WTC11 (cell line): ENCODE measurements at regions not wholly inside any gene's neighbourhood (a gene's known extent, or its start where the extent isn't known, plus 50 kb on each side); places are given as distances from the start of the nearest gene placed in this dataset.

Source experiments
- ATAC-seq: fragments of 200-7000 bp; cut with Tn5 transposase; 2 replicates; pipeline ENCODE4 v1.10.0; 2021; ENCODE audit warnings: mild to moderate bottlenecking, moderate library complexity
- CTCF ChIA-PET: fragments of 300-600 bp; sonication (Branson Sonifier 250); formaldehyde crosslinking; loops from one replicate; lab custom pipeline; 2021; ENCODE audit warnings: antibody characterized with exemption; lab: Charles Lee
- POLR2A ChIA-PET: fragments of 350-600 bp; sonication (Branson Sonifier 250); formaldehyde crosslinking; loops from one replicate; lab custom pipeline; 2021; ENCODE audit warnings: antibody characterized with exemption; lab: Charles Lee
- DNase-seq: peaks from one replicate; pipeline ENCODE4 v3.0.0; 2021; ENCODE audit warnings: low spot score
- H3K27ac Mint-ChIP-seq: 2 replicates; pipeline ENCODE4 v1.8.0; 2021; ENCODE audit warnings: mixed read lengths
- H3K27me3 Mint-ChIP-seq: 2 replicates; pipeline ENCODE4 v1.8.0; 2021; ENCODE audit warnings: low read depth, mild to moderate bottlenecking, moderate library complexity, mixed read lengths
- H3K36me3 Mint-ChIP-seq: 2 replicates; pipeline ENCODE4 v1.8.0; 2021; ENCODE audit warnings: mixed read lengths
- H3K4me1 Mint-ChIP-seq: 2 replicates; pipeline ENCODE4 v1.8.0; 2022; ENCODE audit warnings: mixed read lengths
- H3K4me3 Mint-ChIP-seq: 2 replicates; pipeline ENCODE4 v1.8.0; 2021; ENCODE audit warnings: mild to moderate bottlenecking, moderate library complexity, mixed read lengths
- H3K9me3 Mint-ChIP-seq: 2 replicates; pipeline ENCODE4 v1.8.0; 2021; ENCODE audit warnings: mixed read lengths
- ESRRA ChIP-seq: sonication (generic); formaldehyde crosslinking; IDR thresholded peaks from 2 replicates; pipeline ENCODE4 v1.8.1; 2022; ENCODE audit warnings: mild to moderate bottlenecking, missing genetic modification reagents, borderline replicate concordance
- GABPB1 ChIP-seq: sonication (generic); formaldehyde crosslinking; IDR thresholded peaks from 2 replicates; pipeline ENCODE4 v1.8.1; 2023; ENCODE audit warnings: mild to moderate bottlenecking, missing genetic modification reagents
- IRF2 ChIP-seq: sonication (generic); formaldehyde crosslinking; IDR thresholded peaks from 2 replicates; pipeline ENCODE4 v1.8.0; 2022; ENCODE audit warnings: low read depth, missing genetic modification reagents, borderline replicate concordance
- ZNF219 ChIP-seq: sonication (generic); formaldehyde crosslinking; IDR thresholded peaks from 2 replicates; pipeline ENCODE4 v1.8.0; 2023; ENCODE audit warnings: missing genetic modification reagents, mild to moderate bottlenecking, borderline replicate concordance
- ZNF232 ChIP-seq: sonication (generic); formaldehyde crosslinking; IDR thresholded peaks from 2 replicates; pipeline ENCODE4 v1.8.0; 2022; ENCODE audit warnings: mild to moderate bottlenecking, missing genetic modification reagents
- TF ChIP-seq, protein P1 (sequence below): sonication (generic); formaldehyde crosslinking; IDR thresholded peaks from 2 replicates; pipeline ENCODE4 v1.8.0; 2022; ENCODE audit warnings: missing genetic modification reagents
- TF ChIP-seq, protein P2 (sequence below): fragments of 250-450 bp; sonication (Bioruptor Pico); IDR thresholded peaks from 2 replicates; pipeline ENCODE4 v1.9.0; 2021; ENCODE audit warnings: mild to moderate bottlenecking
- TF ChIP-seq, protein P3 (sequence below): sonication (generic); formaldehyde crosslinking; IDR thresholded peaks from 2 replicates; pipeline ENCODE4 v1.8.1; 2023; ENCODE audit warnings: mild to moderate bottlenecking, missing genetic modification reagents
- TF ChIP-seq, protein P4 (sequence below): sonication (generic); formaldehyde crosslinking; IDR thresholded peaks from 2 replicates; pipeline ENCODE4 v1.8.1; 2023; ENCODE audit warnings: mild to moderate bottlenecking, missing genetic modification reagents, borderline replicate concordance
- TF ChIP-seq, protein P5 (sequence below): fragments of 200-600 bp; IDR thresholded peaks from 2 replicates; pipeline ENCODE4 v1.8.0; 2022; ENCODE audit warnings: antibody characterized with exemption
- TF ChIP-seq, protein P6 (sequence below): fragments of 250-450 bp; sonication (Bioruptor Pico); IDR thresholded peaks from 2 replicates; pipeline ENCODE4 v1.8.0; 2021; ENCODE audit warnings: mild to moderate bottlenecking

DNA sequence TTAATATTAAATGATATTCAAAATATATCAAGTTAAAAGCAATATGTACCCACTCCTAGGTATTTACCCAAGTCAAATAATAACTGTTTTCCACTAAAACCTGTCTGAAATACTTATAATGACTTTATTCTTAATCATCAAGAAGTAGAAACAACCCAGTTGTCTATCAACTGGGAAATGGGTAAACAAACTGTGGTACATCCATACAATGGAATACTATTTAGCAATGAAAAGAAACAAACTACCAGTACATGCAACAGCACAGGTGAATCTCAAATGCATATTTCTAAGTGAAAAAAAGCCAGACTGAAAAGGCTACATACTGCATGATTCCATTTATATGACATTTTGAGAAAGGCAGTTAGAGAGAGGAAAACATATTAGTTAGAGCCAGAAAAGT is 559.9 kb downstream of the MBD2 start (continued):
- TF ChIP-seq, protein P1, sequence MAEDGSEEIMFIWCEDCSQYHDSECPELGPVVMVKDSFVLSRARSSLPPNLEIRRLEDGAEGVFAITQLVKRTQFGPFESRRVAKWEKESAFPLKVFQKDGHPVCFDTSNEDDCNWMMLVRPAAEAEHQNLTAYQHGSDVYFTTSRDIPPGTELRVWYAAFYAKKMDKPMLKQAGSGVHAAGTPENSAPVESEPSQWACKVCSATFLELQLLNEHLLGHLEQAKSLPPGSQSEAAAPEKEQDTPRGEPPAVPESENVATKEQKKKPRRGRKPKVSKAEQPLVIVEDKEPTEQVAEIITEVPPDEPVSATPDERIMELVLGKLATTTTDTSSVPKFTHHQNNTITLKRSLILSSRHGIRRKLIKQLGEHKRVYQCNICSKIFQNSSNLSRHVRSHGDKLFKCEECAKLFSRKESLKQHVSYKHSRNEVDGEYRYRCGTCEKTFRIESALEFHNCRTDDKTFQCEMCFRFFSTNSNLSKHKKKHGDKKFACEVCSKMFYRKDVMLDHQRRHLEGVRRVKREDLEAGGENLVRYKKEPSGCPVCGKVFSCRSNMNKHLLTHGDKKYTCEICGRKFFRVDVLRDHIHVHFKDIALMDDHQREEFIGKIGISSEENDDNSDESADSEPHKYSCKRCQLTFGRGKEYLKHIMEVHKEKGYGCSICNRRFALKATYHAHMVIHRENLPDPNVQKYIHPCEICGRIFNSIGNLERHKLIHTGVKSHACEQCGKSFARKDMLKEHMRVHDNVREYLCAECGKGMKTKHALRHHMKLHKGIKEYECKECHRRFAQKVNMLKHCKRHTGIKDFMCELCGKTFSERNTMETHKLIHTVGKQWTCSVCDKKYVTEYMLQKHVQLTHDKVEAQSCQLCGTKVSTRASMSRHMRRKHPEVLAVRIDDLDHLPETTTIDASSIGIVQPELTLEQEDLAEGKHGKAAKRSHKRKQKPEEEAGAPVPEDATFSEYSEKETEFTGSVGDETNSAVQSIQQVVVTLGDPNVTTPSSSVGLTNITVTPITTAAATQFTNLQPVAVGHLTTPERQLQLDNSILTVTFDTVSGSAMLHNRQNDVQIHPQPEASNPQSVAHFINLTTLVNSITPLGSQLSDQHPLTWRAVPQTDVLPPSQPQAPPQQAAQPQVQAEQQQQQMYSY: no peak
- TF ChIP-seq GABPB1 (CRISPR knock-in tag): no peak
- TF ChIP-seq, protein P2, sequence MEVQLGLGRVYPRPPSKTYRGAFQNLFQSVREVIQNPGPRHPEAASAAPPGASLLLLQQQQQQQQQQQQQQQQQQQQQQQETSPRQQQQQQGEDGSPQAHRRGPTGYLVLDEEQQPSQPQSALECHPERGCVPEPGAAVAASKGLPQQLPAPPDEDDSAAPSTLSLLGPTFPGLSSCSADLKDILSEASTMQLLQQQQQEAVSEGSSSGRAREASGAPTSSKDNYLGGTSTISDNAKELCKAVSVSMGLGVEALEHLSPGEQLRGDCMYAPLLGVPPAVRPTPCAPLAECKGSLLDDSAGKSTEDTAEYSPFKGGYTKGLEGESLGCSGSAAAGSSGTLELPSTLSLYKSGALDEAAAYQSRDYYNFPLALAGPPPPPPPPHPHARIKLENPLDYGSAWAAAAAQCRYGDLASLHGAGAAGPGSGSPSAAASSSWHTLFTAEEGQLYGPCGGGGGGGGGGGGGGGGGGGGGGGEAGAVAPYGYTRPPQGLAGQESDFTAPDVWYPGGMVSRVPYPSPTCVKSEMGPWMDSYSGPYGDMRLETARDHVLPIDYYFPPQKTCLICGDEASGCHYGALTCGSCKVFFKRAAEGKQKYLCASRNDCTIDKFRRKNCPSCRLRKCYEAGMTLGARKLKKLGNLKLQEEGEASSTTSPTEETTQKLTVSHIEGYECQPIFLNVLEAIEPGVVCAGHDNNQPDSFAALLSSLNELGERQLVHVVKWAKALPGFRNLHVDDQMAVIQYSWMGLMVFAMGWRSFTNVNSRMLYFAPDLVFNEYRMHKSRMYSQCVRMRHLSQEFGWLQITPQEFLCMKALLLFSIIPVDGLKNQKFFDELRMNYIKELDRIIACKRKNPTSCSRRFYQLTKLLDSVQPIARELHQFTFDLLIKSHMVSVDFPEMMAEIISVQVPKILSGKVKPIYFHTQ (CRISPR knock-in tag): no peak

DNA sequence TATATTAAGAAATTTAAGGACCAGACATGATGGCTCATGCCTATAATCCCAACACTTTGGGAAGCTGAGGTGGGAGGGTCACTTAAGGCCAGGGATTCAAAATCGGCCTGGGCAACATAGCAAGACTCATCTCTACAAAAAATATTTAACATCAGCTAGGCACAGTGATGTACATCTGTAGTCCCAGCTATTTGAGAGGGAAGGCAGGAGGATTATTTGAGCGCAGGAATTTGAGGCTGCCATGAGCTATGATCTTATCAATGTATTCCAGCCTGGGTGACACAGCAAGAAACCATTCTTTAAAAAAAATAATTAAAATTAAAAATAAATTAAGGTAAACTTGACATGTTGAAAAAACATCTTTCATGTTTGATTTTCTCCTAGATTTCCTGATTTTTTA is 564.2 kb downstream of the MBD2 start:
- DNase-seq: no peak
- no peak overlapping the region for H3K4me3 Mint-ChIP-seq
- no peak overlapping the region for H3K27ac Mint-ChIP-seq
- no peak for ATAC-seq
- ChIA-PET POLR2A (no interaction called here), CTCF (no interaction called here)
- no peaks in the 10 kb centered on the region for H3K27me3 Mint-ChIP-seq
- peaks cover 26% of the 10 kb centered on the region for H3K36me3 Mint-ChIP-seq
- peaks cover 54% of the 10 kb centered on the region for H3K9me3 Mint-ChIP-seq
- TF ChIP-seq ZNF232 (CRISPR knock-in tag) (no peak), ZNF219 (CRISPR knock-in tag) (no peak), ESRRA (no peak)
- TF ChIP-seq, protein P3, sequence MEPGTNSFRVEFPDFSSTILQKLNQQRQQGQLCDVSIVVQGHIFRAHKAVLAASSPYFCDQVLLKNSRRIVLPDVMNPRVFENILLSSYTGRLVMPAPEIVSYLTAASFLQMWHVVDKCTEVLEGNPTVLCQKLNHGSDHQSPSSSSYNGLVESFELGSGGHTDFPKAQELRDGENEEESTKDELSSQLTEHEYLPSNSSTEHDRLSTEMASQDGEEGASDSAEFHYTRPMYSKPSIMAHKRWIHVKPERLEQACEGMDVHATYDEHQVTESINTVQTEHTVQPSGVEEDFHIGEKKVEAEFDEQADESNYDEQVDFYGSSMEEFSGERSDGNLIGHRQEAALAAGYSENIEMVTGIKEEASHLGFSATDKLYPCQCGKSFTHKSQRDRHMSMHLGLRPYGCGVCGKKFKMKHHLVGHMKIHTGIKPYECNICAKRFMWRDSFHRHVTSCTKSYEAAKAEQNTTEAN (CRISPR knock-in tag): no peak
- TF ChIP-seq, protein P4, sequence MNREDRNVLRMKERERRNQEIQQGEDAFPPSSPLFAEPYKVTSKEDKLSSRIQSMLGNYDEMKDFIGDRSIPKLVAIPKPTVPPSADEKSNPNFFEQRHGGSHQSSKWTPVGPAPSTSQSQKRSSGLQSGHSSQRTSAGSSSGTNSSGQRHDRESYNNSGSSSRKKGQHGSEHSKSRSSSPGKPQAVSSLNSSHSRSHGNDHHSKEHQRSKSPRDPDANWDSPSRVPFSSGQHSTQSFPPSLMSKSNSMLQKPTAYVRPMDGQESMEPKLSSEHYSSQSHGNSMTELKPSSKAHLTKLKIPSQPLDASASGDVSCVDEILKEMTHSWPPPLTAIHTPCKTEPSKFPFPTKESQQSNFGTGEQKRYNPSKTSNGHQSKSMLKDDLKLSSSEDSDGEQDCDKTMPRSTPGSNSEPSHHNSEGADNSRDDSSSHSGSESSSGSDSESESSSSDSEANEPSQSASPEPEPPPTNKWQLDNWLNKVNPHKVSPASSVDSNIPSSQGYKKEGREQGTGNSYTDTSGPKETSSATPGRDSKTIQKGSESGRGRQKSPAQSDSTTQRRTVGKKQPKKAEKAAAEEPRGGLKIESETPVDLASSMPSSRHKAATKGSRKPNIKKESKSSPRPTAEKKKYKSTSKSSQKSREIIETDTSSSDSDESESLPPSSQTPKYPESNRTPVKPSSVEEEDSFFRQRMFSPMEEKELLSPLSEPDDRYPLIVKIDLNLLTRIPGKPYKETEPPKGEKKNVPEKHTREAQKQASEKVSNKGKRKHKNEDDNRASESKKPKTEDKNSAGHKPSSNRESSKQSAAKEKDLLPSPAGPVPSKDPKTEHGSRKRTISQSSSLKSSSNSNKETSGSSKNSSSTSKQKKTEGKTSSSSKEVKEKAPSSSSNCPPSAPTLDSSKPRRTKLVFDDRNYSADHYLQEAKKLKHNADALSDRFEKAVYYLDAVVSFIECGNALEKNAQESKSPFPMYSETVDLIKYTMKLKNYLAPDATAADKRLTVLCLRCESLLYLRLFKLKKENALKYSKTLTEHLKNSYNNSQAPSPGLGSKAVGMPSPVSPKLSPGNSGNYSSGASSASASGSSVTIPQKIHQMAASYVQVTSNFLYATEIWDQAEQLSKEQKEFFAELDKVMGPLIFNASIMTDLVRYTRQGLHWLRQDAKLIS (CRISPR knock-in tag): no peak
- TF ChIP-seq, protein P5, sequence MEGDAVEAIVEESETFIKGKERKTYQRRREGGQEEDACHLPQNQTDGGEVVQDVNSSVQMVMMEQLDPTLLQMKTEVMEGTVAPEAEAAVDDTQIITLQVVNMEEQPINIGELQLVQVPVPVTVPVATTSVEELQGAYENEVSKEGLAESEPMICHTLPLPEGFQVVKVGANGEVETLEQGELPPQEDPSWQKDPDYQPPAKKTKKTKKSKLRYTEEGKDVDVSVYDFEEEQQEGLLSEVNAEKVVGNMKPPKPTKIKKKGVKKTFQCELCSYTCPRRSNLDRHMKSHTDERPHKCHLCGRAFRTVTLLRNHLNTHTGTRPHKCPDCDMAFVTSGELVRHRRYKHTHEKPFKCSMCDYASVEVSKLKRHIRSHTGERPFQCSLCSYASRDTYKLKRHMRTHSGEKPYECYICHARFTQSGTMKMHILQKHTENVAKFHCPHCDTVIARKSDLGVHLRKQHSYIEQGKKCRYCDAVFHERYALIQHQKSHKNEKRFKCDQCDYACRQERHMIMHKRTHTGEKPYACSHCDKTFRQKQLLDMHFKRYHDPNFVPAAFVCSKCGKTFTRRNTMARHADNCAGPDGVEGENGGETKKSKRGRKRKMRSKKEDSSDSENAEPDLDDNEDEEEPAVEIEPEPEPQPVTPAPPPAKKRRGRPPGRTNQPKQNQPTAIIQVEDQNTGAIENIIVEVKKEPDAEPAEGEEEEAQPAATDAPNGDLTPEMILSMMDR: no peak
- no peaks in the 10 kb centered on the region for H3K4me1 Mint-ChIP-seq

DNA sequence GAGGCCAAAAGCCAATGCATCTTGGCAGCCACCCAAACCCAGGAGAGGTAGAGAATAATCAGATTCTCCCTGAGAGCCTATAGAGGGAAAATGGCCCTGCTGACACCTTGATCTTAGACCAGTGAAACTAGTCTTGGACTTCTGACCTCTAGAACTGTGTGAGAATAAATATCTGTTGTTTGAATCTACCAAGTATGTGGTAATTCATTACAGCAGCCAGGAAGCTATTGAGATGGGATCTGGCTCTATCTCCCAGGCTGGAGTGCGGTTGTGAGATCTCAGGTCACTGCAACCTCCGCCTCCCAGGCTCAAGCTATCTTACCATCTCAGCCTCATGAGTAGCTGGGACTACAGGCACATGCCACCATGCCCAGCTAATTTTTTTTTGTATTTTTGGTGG is 567.2 kb downstream of the MBD2 start:
- peaks cover 26% of the 10 kb centered on the region for H3K9me3 Mint-ChIP-seq
- no peak overlapping the region for H3K27ac Mint-ChIP-seq
- ChIA-PET CTCF (no interaction called here), POLR2A (no interaction called here)
- no peak overlapping the region for H3K4me3 Mint-ChIP-seq
- no peaks in the 10 kb centered on the region for H3K27me3 Mint-ChIP-seq
- no peak for DNase-seq
- H3K4me1 Mint-ChIP-seq: 0 out of 2 replicates have a peak, but pooled peaks cover 4% of the 10 kb centered on the region
- ATAC-seq: no peak
- peaks cover 10% of the 10 kb centered on the region for H3K36me3 Mint-ChIP-seq
- TF ChIP-seq, protein P6, sequence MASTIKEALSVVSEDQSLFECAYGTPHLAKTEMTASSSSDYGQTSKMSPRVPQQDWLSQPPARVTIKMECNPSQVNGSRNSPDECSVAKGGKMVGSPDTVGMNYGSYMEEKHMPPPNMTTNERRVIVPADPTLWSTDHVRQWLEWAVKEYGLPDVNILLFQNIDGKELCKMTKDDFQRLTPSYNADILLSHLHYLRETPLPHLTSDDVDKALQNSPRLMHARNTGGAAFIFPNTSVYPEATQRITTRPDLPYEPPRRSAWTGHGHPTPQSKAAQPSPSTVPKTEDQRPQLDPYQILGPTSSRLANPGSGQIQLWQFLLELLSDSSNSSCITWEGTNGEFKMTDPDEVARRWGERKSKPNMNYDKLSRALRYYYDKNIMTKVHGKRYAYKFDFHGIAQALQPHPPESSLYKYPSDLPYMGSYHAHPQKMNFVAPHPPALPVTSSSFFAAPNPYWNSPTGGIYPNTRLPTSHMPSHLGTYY (CRISPR knock-in tag): no peak
- TF ChIP-seq, protein P4 (CRISPR knock-in tag): no peak
- TF ChIP-seq IRF2 (CRISPR knock-in tag): no peak
